ENCODE measurements at regions not wholly inside any gene's neighbourhood (a gene's known extent, or its start where the extent isn't known, plus 50 kb on each side); places are given as distances from the start of the nearest gene placed in this dataset.

GRCh38 chr6:128757961-128758360, 125.0 kb upstream of the LAMA2 start:
- Histone ChIP-seq H3K27ac (ENCODE audit: extremely low read depth, low read depth, low read length) (no peak overlapping the region), H2AFZ (ENCODE audit: low read depth, low read length) (no peak overlapping the region), H3K4me2 (ENCODE audit: insufficient read depth, low read length) (no peak overlapping the region), H3K9ac (ENCODE audit: insufficient read depth in 1 of 2, low read depth in 2 of 2, low read length in 2 of 2) (no peak overlapping the region), H3K27me3 (ENCODE audit: control insufficient read depth in 2 of 2, insufficient read depth in 2 of 2, low read length in 2 of 2) (no peaks in the 10 kb centered on the region), H3K9me1 (ENCODE audit: control insufficient read depth, insufficient read depth, low read length) (no peaks in the 10 kb centered on the region), H4K20me1 (replicated peaks; ENCODE audit: control insufficient read depth, insufficient read depth, low read length) (no peaks in the 10 kb centered on the region), H3K4me1 (replicated peaks in 1 of 2; ENCODE audit: control insufficient read depth in 2 of 2, insufficient read depth in 2 of 2, low read length in 2 of 2) (no peaks in the 10 kb centered on the region), H3K79me2 (ENCODE audit: control insufficient read depth, insufficient read depth, low read length) (no peaks in the 10 kb centered on the region), H3K4me3 (no peak overlapping the region), H3K36me3 (ENCODE audit: control insufficient read depth, insufficient read depth, low read length) (no peaks in the 10 kb centered on the region), H3K9me3 (replicated peaks; ENCODE audit: control insufficient read depth, insufficient read depth, low read depth, low read length) (no peaks in the 10 kb centered on the region)
- intact Hi-C loops (cut with micrococcal nuclease) (no loop called here), in situ Hi-C loops (cut with MboI) (no loop called here)
- ATAC-seq (no peak), DNase-seq (ENCODE audit: extremely low read depth in 1 of 4, low spot score in 3 of 4) (no peak), FAIRE-seq (no peak)
- POLR2A ChIA-PET = no interaction called here
- BruUV-seq (replicated peaks) = no TSS peak
- no peak for TF ChIP-seq SRSF9 (IDR thresholded peaks at IDR 0.05; ENCODE audit: borderline replicate concordance, low read depth, low read length)
- TF ChIP-seq THRB (CRISPR knock-in tag; conservative IDR thresholded peaks at IDR 0.05) = no peak
- TF ChIP-seq ATF6 (CRISPR knock-in tag; IDR thresholded peaks at IDR 0.05) = no peak
- no peak for TF ChIP-seq PREB (CRISPR knock-in tag; IDR thresholded peaks at IDR 0.05)
- no peak for TF ChIP-seq ZNF408 (CRISPR knock-in tag; IDR thresholded peaks at IDR 0.05; ENCODE audit: low read depth)
- TF ChIP-seq CUX1 (CRISPR knock-in tag; IDR thresholded peaks at IDR 0.05) = no peak
- TF ChIP-seq ZKSCAN3 (CRISPR knock-in tag; IDR thresholded peaks at IDR 0.05) = no peak
- no peak for TF ChIP-seq TEAD2 (tag; IDR thresholded peaks at IDR 0.05)
- no peak for TF ChIP-seq MXD1 (CRISPR knock-in tag; IDR thresholded peaks at IDR 0.05; ENCODE audit: borderline replicate concordance, poor library complexity, severe bottlenecking)
- no peak for TF ChIP-seq KLF13 (tag; IDR thresholded peaks at IDR 0.05; ENCODE audit: borderline replicate concordance, low read depth)
- CTCF ChIA-PET (ENCODE audit: low intra/inter-chr PET ratio) = no interaction called here
